Fibroblast of mammary gland (primary cell): ENCODE measurements at regions not wholly inside any gene's neighbourhood (a gene's known extent, or its start where the extent isn't known, plus 50 kb on each side); places are given as distances from the start of the nearest gene placed in this dataset.
A peak's percentile ranks its signal among the peaks of the same experiment; 100 is the strongest.

Experiments used
- DNase-seq: peaks from one replicate; pipeline ENCODE4 v3.0.0-alpha.2; 2010; ENCODE audit warnings: low read depth
- H3K4me3 ChIP-seq: 2 replicates; pipeline ENCODE4 v1.5.1; 2011; ENCODE audit warnings: low read depth, mild to moderate bottlenecking, low read length, moderate library complexity; ENCODE audit not compliant: control insufficient read depth
- CTCF ChIP-seq: conservative IDR thresholded peaks from 2 replicates; pipeline ENCODE4 v1.5.1; 2011; ENCODE audit warnings: low read depth, low read length, inconsistent platforms; ENCODE audit not compliant: control insufficient read depth, insufficient read depth

DNA sequence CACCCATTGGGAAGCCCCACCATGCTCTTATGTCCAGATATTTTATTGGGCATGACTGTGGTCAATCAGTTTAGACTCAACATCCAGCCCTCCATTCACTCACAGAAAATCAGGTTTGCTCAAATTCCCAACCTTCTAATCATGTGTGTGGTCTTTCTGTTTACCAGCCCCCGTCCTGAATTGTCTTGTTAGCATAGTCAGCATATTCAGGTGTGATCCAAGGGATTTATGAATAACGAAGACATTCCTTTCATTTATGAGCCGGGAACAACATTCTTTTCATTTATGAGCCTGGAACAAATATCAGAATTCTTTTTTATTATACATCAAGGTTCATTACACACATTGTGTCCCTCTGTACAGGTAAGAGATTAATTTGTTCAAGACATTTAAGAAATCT, 376.3 kb upstream of the POM121L12 start:
- no peak for DNase-seq
- TF ChIP-seq CTCF, result no peak
- H3K4me3 ChIP-seq, result no peak overlapping the region

GRCh38 chr7:52656098-52656497, 379.3 kb upstream of the POM121L12 start:
- no peak overlapping the region for H3K4me3 ChIP-seq
- no peak for DNase-seq
- no peak for TF ChIP-seq CTCF

DNA sequence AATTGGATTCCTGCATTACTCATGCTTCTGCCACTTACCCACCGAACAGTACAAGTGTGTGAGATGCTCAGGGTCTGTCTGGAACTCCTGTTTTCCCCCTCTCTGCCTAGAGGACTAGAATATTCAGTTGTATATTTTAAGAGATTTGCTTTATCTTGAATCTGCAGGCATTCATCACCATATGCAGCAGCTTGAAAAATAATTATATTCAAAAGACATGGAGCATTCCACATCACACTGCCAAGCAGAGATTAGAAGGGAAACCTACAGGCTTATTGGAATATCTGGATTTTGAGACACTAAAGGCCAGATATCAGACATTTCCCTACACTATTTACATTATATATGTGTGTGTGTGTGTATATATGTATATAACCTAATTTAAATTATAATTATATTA, 382.8 kb upstream of the POM121L12 start:
- no peak overlapping the region for H3K4me3 ChIP-seq
- DNase-seq, result no peak
- no peak for TF ChIP-seq CTCF

DNA sequence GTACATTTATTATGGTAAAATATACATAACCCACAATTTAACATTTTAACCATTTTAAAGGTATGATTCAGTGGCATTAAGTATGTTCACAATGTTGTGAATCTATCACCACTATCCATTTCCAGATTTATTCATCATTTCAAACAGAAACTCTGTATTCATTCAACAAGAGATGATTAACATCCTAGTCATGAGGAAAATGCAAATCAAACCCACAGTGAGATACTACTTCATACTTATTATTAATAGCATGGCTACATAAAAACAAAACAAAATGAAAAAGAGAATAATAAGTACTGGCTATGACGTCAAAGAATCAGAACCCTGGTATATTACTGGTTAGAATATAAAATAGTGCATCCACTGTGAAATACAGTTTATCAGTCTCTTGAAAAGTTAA, 386.6 kb upstream of the POM121L12 start:
- DNase-seq, result peak; percentile 8
- TF ChIP-seq CTCF, result no peak
- H3K4me3 ChIP-seq, result no peak overlapping the region

GRCh38 chr7:52647046-52647445, 388.4 kb upstream of the POM121L12 start:
- H3K4me3 ChIP-seq, result no peak overlapping the region
- DNase-seq, result peak; percentile 1
- TF ChIP-seq CTCF, result no peak

- no peak for TF ChIP-seq CTCF
- H3K4me3 ChIP-seq, result no peak overlapping the region
- DNase-seq, result peak; percentile 33
Observed at GRCh38 chr7:52639981-52640380, 395.5 kb upstream of the POM121L12 start.

DNA sequence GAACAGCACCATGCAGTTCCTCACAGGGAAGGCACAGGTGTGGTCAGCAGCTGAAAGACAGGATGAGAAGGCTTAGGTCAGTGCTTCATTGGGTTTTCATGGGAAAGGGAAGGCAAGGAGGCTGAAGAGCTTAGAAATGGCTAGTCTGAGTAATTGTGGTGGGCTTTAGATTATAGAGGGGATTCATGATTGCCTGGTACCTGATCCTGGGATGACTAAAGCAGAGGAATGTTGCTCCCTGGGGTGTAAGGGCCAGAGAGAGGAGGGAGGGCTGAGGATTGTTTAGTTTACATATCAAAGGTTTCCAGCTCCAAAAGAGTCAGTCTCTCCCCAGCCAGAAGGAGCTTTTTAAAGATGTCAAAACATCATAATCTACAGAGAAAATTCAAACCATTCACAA, 396.3 kb upstream of the POM121L12 start:
- no peak for DNase-seq
- TF ChIP-seq CTCF, result no peak
- no peak overlapping the region for H3K4me3 ChIP-seq
